GM21390 (cell line): ENCODE measurements at regions not wholly inside any gene's neighbourhood (a gene's known extent, or its start where the extent isn't known, plus 50 kb on each side); places are given as distances from the start of the nearest gene placed in this dataset.
"Not testable (repeated sequence)": the region's sequence is repeated elsewhere in the genome, so short reads cannot be mapped to it uniquely, and the experiment has no call there.

Source experiments
- ATAC-seq: cut with Tn5 transposase; IDR thresholded peaks from one replicate; pipeline ENCODE4 v1.9.1; 2021; ENCODE audit not compliant: unreplicated experiment

- no peak for ATAC-seq
These were observed 1570.0 kb upstream of the DEFB115 start for GRCh38 chr20:29687438-29687837.

DNA sequence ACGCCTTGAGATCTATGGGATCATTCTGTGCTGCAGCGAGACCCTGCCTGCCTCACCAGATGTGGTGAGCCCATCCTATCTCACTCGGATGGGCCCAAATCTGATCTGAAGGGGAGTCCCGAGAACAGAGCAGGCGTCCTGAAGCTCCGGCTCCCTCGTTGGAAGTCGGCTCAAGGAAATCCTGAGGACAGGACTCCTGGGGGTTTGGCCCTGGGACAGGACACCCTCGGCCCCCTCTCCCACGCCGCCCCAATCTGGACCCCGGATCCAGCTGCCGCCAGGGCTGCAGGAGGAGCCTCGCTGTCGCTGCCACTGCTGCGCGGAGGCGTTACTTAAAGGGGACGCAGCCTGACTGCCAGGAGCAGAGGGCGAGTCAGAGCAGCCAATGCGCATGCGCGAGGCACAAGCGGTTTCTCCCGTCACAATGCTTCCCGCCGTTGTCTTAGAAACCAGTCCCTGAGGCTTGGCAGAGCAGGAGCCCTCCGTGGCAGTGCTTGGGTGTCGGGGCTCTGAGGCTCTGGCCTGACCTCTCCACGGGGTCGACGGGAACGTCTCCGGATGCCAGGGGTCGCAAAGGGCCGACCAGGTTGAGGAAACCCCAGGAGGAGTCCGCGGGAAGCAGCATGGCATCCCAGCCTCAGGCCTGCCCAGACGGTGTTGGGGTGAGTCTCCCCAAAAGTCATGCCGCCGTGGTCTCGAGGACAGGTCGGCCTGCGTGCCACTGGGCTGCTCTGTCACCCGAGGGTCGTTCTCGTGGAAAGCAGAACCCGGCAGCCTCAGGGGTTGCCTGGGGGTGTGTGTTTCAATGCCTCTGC, 1567.8 kb upstream of the DEFB115 start:
- ATAC-seq, result peak; percentile 71

- no peak for ATAC-seq
These were observed 1567.2 kb upstream of the DEFB115 start for GRCh38 chr20:29690274-29690673.

DNA sequence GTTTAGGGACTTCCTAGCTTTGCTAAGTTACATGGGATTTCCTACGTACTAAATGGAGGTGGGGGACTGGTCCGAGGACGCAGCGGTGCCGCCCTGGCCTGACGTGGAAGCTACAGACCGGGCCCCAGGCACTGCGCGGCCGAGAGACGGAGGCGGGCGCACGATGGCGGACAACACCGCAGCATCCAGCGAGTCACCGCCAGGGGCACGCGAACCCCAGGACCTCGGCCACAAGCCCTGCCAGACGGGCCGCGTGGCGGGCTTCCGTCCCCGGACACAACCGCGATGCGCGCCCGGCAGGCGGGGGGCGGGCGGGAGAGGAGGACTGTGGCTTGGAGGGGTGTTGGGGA, 1516.9 kb upstream of the DEFB115 start:
- ATAC-seq, result no peak

GRCh38 chr20:29740951-29741593, 1516.4 kb upstream of the DEFB115 start:
- no peak for ATAC-seq

DNA sequence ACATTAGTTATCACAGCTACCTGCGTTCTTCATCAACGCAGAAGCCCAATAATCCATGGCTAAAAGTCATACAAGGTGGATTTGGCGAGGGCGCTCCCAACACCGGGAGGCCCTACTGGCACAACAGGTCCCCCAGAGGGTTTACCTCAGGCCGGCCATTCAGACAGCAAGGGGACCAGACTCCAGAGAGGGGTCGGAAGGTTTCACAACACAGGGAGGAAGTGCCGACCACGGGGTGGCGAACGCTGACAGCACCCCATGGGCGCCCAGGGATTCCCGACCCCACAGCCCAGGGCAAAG, 1515.9 kb upstream of the DEFB115 start:
- no peak for ATAC-seq

DNA sequence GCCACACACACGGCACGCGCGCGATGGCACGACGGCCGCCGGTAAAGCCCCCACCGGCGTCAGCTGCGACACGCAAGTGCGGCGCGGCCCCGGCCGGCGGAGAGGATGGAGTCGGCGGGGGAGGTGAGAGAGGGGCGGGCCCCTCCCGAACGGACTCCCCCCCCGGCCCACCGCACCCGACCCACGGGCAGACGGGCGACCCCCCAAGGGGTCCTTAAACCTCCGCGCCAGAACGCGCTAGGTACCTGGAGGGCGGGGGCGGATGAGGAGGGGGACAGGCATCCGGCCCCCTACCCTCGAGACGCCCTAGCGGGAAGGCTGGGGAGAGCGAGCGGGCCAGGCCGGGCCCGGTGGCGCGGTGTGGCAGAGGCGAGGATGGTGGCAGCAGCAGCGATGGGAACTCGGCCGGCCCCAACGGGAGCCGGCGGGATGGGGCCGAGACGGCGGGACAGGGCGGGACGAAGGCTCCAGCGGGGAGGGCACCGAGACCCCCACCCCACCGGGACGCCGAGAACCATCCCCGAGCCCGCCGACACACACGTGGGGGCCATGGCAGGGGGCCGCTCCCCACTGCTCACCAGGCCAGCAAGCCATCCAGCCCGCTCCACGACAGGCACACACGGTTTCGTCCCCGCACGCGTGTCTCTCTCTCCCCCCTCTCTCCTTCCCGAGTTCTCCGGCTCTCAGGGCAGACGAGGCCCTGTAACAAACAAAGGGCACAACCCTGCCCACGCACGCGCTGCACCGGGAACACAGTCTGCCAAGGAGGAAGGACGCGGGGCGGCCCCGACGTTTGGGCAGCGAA, 1515.4 kb upstream of the DEFB115 start:
- no peak for ATAC-seq

- no peak for ATAC-seq
These were observed 1514.8 kb upstream of the DEFB115 start for GRCh38 chr20:29742699-29743100.

DNA sequence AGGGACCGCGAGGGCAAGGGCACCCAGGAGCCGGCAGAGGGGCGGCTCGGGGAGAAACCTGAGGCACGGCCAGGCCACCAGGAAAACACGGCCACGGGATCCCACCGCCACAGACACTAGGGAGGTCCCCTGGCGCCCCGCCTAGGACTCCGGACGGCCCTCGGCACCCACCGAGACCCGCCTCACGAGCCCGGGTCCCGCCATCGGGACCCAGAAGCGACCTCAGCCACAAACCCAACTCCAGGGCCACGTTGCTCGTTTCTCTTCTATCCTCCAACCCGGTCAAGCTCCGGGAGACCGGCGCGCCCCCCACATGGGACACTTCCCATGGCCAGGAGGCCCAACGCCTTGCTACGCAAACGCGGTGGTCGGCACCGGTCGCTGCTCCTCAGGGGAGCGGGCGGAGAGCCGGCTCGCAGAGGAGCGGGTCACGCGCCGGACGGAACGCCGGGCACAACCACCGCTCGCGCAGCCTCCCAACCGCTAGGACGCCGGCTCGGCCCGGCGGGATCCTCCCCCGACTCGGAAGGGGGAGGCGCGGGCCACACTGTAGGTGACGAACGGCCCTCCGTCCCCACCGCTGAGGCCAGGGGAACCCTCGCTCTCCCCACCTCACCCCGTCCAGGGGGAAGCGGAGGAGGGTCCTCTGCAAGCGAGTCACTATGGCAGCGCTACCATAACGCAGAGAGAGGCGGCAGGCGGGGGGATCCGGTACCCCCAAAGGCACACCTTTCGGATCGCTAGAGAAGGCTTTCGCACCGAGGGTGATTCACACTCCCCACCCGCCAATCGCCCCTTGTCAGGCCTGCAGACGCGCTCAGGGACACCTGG, 1514.1 kb upstream of the DEFB115 start:
- no peak for ATAC-seq

DNA sequence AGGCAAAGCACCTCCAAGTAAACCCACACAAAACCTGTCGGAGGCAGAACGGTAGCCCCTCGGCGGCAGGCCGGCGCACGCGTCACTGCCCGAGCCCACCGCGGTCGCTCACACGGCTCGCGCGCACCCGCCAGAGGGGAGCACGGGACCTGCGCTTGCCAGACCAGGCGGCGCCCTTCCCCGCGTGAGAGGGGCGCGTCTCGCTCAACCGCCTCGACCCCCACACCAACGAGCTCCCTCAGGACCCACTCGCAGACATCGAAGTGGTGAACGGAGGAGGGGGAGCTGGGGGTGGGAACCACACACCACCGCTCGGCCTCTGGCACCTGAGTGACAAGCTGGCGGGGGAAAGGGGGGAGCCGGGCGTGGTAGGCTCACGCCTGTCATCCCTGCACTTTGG, 1513.4 kb upstream of the DEFB115 start:
- ATAC-seq, result no peak

GRCh38 chr20:29745534-29746245, 1511.8 kb upstream of the DEFB115 start:
- not testable (repeated sequence) for ATAC-seq

DNA sequence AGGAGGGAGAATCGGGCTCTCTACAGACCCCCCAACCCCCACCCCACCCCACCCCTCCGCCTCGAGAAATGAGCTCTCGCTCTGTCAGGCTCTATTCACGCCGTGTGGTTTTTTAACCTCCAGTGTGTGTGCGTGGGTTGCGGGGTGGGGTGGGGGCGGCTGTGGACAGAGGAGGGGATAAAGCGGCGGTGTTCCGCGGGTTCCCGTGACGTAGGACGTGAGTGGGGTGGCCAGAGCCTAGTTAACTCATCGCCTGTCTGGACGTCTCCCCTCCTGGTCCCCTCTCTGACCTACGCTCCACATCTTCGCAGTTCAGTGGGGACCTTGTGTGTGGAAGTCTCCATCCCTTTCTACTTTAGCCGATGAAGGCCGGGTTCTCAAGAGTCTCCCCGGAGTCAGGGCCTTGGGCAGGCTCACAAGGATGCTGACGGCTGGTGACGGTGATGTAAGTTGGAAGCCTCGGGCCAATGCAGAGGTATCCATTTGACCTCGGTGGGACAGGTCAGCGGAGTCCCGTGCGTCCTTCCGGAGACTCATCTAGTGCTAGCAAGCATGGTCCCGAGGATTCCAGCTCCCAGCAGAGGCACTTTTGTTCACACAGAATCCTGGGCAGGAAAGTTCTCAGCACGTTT, 1507.1 kb upstream of the DEFB115 start:
- ATAC-seq, result no peak

DNA sequence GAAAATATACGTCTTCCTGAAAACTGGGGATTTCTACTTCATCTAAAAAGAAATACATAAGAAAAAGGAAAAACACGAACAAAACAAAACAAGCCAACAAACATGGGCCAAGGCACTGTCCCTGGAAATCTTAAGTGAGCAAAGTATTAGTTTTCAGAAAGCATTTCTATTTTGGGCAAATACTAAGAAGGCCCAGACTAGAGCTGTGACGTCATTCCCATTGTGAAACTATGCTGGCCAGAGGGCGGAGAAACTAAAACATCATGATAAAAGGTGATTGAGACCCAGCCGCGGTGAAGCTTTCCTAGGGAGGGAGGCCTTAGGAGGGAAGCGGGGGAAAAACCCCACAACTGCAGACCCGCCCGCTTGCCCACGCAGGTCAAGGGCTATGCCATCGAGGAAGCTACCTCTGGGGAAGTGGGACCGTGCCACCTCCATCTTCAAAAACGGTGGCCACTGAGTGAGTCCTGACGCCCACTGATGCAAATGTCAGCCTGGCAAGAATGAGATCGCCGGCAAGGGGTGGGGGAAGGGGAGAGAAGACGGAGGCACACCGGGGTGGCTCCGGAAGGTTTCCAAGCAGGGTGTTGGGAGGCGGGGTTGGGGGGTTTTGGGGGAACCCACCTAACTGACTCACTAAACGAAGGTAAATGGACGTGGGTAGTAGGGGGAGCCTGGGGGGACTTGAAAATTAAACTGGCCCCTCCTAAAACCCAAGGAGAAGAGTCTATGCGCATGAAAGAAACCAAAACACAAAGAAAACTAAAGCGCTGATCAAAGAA, 1504.6 kb upstream of the DEFB115 start:
- not testable (repeated sequence) for ATAC-seq

GRCh38 chr20:29753426-29753746, 1504.1 kb upstream of the DEFB115 start:
- ATAC-seq, result not testable (repeated sequence)

GRCh38 chr20:29753879-29754278, 1503.6 kb upstream of the DEFB115 start:
- ATAC-seq, result not testable (repeated sequence)

DNA sequence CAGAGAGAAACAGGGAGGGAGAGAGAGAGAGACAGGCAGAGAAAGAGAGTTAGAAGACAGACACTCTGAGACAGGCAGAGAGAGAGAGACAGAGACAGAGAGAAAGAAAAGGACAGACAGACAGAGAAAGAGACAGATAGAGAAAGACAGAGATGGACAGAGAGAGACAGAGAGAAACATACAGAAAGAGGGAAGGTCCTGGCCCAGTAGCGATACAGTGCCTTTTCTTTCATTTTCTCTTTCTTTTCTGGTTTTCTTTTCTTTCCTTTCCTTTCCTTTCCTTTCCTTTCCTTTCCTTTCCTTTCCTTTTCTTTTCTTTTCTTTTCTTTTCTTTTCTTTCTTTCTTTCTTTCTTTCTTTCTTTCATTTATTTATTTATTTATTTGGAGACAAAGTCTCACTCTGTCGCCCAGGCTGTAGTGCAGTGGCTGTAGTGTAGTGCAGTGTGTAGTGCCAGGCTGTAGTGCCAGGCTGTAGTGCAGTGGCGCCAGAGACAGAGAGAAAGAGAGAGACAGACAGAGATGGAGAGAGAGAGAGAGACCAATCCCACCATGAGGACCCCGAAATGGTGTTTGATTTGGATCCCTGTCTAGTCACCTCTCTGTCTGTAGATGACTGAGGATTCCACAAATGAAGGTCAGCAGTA, 1501.5 kb upstream of the DEFB115 start:
- not testable (repeated sequence) for ATAC-seq

GRCh38 chr20:29756664-29757063, 1500.8 kb upstream of the DEFB115 start:
- no peak for ATAC-seq

DNA sequence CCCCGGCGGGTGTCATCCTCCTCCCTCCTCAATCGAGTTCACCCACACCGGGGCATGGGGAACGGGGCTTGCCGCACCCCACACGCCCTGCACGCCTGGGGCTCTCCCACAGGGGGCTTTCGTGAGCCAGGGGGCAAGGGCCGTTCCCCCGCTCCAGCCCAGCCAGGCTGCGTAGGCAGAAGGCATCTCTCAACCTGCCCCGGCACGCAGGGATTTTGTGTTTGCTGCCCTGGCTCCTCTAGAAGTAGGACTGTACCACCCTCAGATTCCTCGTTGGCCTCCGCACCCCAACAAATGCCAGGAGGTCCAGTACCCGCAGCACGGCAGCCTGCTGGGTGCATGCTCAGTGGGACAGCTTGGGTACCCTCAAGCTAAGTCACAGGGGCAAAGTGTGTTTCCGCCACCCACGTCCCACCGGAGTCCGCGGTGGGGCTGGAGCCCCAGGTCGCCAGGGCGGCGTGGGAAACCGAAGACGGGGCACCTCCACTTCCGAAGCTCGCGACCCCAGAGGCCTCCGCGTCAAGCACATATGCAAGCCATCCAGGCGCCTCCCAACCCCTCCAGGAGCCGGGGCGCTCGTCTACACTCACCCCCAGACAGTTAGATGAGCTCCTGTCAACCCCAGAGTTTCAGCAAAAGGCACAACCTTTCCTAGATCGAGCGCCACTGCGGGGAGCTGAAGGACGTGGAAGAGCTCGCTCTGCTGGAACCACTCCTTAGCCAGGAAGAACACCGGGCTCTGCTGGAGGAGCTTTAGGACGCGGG, 1495.7 kb upstream of the DEFB115 start:
- ATAC-seq, result not testable (repeated sequence)
